ENCODE measurements at regions not wholly inside any gene's neighbourhood (a gene's known extent, or its start where the extent isn't known, plus 50 kb on each side); places are given as distances from the start of the nearest gene placed in this dataset.
A peak's percentile ranks its signal among the peaks of the same experiment; 100 is the strongest.

- peaks cover 7 to 8% of the 10 kb centered on the region in 2 experiments for H3K4me1 Mint-ChIP-seq
- H3K27me3 ChIP-seq (ENCODE audit: insufficient read depth, low read length), result no peaks in the 10 kb centered on the region
- H2AFZ ChIP-seq (ENCODE audit: low read length), result no peak overlapping the region
- H3K4ac ChIP-seq (ENCODE audit: low read depth, low read length), result no peak overlapping the region
- H2BK12ac ChIP-seq (ENCODE audit: insufficient read length, low read depth, low read length), result no peak overlapping the region
- TF ChIP-seq, protein P1, sequence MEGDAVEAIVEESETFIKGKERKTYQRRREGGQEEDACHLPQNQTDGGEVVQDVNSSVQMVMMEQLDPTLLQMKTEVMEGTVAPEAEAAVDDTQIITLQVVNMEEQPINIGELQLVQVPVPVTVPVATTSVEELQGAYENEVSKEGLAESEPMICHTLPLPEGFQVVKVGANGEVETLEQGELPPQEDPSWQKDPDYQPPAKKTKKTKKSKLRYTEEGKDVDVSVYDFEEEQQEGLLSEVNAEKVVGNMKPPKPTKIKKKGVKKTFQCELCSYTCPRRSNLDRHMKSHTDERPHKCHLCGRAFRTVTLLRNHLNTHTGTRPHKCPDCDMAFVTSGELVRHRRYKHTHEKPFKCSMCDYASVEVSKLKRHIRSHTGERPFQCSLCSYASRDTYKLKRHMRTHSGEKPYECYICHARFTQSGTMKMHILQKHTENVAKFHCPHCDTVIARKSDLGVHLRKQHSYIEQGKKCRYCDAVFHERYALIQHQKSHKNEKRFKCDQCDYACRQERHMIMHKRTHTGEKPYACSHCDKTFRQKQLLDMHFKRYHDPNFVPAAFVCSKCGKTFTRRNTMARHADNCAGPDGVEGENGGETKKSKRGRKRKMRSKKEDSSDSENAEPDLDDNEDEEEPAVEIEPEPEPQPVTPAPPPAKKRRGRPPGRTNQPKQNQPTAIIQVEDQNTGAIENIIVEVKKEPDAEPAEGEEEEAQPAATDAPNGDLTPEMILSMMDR (conservative IDR thresholded peaks at IDR 0.05), result no peak
- H3K79me1 ChIP-seq (ENCODE audit: insufficient read depth, low read depth, low read length, poor library complexity, severe bottlenecking), result no peaks in the 10 kb centered on the region
- peak overlapping the region; percentile 34; the same call in 1 of the 2 replicates for H3K14ac ChIP-seq (ENCODE audit: insufficient read depth, low read length)
- H4K91ac ChIP-seq (ENCODE audit: insufficient read length, low read depth, low read length), result no peak overlapping the region
- H4K8ac ChIP-seq (replicated peaks; ENCODE audit: insufficient read length, low read depth, low read length), result no peak overlapping the region
- no peaks in the 10 kb centered on the region for H3K27me3 Mint-ChIP-seq (ENCODE audit: low read depth)
- no peaks in the 10 kb centered on the region for H3K79me2 ChIP-seq (ENCODE audit: insufficient read depth, low read length)
- H2AK5ac ChIP-seq (ENCODE audit: insufficient read length, low read length), result no peak overlapping the region
- H3K27ac Mint-ChIP-seq, result no peak overlapping the region
- H3K18ac ChIP-seq (ENCODE audit: insufficient read length, low read depth, low read length), result peak overlapping the region; percentile 40
- no peak overlapping the region for H2BK5ac ChIP-seq (ENCODE audit: insufficient read length, low read length)
- no peak for DNase-seq
- no peak overlapping the region for H3K27ac ChIP-seq (ENCODE audit: insufficient read length, low read depth, low read length)
- H2BK15ac ChIP-seq (ENCODE audit: low read depth, low read length), result no peak overlapping the region; the same call in 1 of the 2 replicates
- H3K9me3 Mint-ChIP-seq, result no peaks in the 10 kb centered on the region
- no peaks in the 10 kb centered on the region for H4K20me1 ChIP-seq (ENCODE audit: control insufficient read depth, insufficient read depth, insufficient read length)
- H3T11ph ChIP-seq (ENCODE audit: low read length), result no peak overlapping the region
- H3K4me1 ChIP-seq (ENCODE audit: insufficient read depth, low read length), result peaks cover 3% of the 10 kb centered on the region; the same call in 1 of the 2 replicates
- H3K9me3 ChIP-seq (ENCODE audit: control insufficient read depth, low read depth, low read length), result no peaks in the 10 kb centered on the region
- no peak overlapping the region for H4K5ac ChIP-seq (ENCODE audit: insufficient read length, low read depth, low read length)
- H3K23me2 ChIP-seq (ENCODE audit: insufficient read length, low read depth, low read length, poor library complexity, severe bottlenecking), result no peaks in the 10 kb centered on the region
- H3K36me3 Mint-ChIP-seq (ENCODE audit: insufficient read depth in 1 of 3, low read depth in 3 of 3), result no peaks in the 10 kb centered on the region
- peak overlapping the region; percentile 19 for H2BK120ac ChIP-seq (ENCODE audit: low read depth, low read length, poor library complexity, severe bottlenecking)
- no peak overlapping the region for H3K56ac ChIP-seq (ENCODE audit: insufficient read length, low read depth, low read length)
- no peak overlapping the region for H3K4me2 ChIP-seq (ENCODE audit: insufficient read depth, insufficient read length, low read length)
- H3K23ac ChIP-seq (ENCODE audit: insufficient read length, low read depth, low read length), result no peak overlapping the region
- H3K4me3 Mint-ChIP-seq, result no peak overlapping the region
- WGBS (ENCODE audit: extremely low coverage, insufficient read length, low lambda C conversion rate), result no CpG with 5 or more reads among the region's 15 CpGs
- H2BK20ac ChIP-seq (ENCODE audit: low read depth, low read length, poor library complexity, severe bottlenecking), result peak overlapping the region; percentile 14
- no peak overlapping the region for H3K9ac ChIP-seq (ENCODE audit: extremely low read depth, insufficient read length, low read length)
Measured at GRCh38 chr15:53389271-53390037, 370.0 kb downstream of the WDR72 start.
